Activated CD4-positive, CD25-positive, alpha-beta regulatory T cell treated with anti-CD3 and anti-CD28 coated beads, Interleukin-2, amount 50 U/mL, for 24 hours (primary cell): ENCODE measurements at regions not wholly inside any gene's neighbourhood (a gene's known extent, or its start where the extent isn't known, plus 50 kb on each side); places are given as distances from the start of the nearest gene placed in this dataset.
"Not testable (repeated sequence)": the region's sequence is repeated elsewhere in the genome, so short reads cannot be mapped to it uniquely, and the experiment has no call there.

Experiments used
- ATAC-seq, 2 donors: fragments of 150-1000 bp; cut with Tn5 transposase; one replicate each; pipeline ENCODE4 v1.10.0; 2021; ENCODE audit warnings: mild to moderate bottlenecking in 1 of 2, moderate library complexity in 1 of 2

DNA sequence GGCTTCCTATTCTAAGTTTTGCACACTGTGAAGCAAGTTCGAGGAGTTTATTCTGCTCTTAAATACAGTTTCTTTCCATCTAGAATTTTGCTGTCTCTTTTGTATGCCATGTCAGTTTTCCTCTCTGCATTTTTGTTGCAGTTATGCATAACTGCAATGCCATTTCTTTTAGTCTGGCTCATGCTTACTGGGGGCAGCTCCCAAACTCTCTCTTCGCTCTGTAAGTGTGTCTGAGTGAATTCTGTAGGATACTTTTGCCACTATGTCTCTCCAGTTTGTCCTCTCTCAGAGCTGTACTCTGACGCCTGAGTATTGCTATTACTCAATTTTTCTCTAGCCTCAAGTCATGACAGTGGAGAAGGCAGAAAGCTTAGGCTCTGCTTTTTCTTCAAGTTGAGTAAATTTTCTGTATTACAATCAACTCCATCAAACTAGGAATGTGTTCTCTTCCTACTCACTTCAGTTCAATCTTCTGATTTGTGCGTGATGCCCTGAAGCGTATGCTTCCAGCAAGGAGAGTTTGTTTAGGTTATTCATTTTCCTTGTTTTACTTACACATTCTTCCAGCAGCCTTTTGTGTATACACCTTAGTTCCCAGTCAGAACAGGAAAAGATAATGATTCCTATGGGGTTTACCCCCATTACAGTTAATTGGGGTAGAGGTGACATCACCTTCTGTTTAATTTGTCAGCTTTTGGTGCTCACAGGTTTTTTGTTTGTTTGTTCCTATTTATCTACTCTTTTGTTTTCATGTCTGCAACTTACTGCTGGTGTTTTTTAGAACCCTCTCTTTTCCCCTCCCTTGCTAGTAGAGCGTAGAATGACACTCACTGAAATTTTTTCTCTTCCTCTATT, 430.9 kb downstream of the BCKDHB start:
- no peak for ATAC-seq

DNA sequence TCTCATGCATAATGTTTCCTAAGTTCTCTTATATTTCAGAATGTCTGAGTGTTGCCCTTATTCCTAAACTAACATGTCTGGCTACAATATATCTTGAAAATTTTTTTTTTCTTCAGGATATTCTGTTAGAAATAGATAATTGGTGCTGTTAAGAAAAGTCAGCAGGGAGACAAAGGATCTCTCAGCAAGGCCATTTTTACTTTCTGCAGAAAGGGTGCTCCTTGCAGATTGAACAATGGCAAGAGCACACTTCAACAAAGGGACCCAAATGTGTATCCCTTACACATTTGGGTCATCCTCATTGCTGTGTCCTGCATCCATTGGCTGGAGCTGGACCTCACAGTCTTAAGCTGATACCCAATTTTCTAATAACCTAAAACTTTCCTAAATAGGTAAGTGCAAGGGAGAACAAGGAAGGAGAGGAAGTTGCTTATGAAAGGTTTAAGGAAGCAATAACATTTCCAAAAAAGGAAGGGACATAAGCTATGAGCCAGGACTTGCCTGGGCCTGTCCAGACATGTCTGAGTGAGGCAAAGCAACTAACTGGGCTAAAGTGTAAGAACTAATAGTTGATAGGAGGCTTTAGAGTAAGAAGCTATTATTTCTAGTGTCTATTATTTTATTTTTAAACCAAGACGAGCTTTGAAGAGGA, 429.6 kb downstream of the BCKDHB start:
- no peak for ATAC-seq

GRCh38 chr6:80531681-80532619, 425.5 kb downstream of the BCKDHB start:
- ATAC-seq: no peak

GRCh38 chr6:80530103-80530502, 423.6 kb downstream of the BCKDHB start:
- no peak for ATAC-seq

- ATAC-seq: no peak
Measured at GRCh38 chr6:80528115-80528514, 421.6 kb downstream of the BCKDHB start.

- ATAC-seq: no peak
Measured at GRCh38 chr6:80527552-80528052, 421.1 kb downstream of the BCKDHB start.

DNA sequence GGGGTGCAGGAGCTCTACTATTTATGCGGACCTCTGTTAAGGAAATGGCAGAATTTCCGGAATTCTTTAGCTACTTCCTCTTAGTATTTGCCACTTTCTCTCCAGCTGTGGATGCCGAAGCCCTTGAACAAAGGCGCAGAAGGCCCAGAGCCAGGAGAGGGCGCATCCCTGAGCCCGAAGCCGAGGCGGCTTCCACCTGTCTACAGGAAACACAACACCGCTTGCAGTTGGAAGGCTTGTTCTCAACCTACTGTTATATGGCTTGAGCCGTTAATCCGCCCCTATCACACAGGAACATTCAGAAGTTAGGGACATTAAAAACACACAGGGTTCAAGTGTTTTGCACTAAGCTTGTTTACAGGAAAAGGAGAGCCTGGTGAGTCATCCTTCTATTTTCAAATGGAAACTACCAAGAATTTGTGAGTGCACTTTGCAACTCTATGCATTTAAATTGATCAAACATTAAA, 417.1 kb downstream of the BCKDHB start:
- ATAC-seq: no peak

DNA sequence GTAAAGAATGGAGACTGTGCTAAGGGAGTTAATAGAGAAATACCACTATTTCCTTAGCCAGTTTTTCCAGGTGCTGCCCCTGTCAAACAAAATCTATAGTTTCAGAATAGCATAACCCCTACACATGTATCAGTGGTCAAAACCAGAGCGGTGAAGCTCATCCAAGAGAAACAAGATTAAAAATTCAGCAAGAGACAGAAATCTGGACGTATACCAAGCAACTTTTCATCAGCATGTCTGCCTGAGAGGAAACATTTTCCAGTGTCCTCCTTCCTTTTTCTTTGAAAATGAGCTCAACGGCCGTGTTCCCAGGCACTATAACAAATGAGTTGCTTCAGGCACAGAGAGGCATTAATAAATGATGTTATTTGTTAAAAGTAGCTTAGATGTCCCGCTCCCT, 416.5 kb downstream of the BCKDHB start:
- ATAC-seq: no peak

DNA sequence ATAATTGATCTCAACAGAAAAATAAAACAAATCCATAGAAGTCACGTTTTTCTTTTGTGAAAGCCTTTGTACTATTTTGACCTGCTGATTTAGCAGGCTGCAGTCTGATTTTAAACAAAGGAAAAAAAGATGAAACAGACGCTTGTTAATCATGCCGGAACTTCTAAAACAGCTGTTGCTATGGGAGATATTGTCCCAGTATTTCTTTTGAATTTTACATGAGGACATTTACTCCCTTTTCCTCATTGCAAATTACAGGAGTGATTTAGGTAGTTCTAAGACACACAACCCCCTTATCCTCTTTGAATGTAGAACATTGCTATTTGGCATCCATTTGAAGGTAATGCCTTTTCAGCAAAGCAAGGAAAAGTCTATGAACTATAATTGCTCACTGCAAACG, 416.1 kb downstream of the BCKDHB start:
- no peak for ATAC-seq

- no peak for ATAC-seq
Measured at GRCh38 chr6:80519811-80520594, 413.5 kb downstream of the BCKDHB start.

DNA sequence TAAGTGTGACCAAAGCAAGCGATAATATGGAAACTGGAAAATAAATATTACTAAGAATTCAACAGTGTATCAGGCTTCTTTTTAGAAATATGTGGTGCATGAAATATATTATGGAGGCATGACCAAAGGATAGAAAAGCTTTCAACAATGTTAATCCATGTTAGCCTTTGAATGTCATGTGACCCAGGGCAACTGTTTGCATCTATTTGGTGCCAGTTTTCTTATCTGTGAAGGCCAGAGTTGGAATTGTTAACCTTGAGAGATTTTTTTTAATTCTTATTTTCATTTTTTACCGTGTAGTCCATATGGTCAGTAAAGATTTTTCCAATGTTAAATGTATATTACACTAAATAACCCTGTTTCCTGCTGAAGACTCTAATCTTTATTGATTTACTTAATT, 411.1 kb downstream of the BCKDHB start:
- no peak for ATAC-seq

DNA sequence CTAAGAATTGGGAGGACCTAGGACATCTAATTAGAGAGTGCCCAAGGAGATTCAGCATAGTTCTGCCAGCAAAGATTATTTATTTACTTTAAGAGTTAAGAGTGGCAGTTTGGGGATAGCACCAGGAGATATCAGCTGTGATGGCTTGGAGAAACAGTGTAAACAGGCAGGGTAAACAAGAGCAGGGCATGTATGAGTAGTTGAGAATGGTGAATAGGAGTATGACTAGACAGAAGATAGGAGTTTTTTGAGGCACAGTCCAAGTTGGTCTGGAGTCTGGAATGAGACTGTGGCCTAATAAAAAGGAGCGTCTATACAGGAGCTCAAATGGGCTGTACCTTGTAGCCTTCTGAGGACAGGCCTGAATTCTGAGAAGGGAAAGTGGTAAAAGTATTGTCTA, 404.1 kb downstream of the BCKDHB start:
- not testable (repeated sequence) for ATAC-seq

GRCh38 chr6:80508885-80509630, 402.6 kb downstream of the BCKDHB start:
- ATAC-seq: no peak

GRCh38 chr6:80504882-80505281, 398.4 kb downstream of the BCKDHB start:
- no peak for ATAC-seq

DNA sequence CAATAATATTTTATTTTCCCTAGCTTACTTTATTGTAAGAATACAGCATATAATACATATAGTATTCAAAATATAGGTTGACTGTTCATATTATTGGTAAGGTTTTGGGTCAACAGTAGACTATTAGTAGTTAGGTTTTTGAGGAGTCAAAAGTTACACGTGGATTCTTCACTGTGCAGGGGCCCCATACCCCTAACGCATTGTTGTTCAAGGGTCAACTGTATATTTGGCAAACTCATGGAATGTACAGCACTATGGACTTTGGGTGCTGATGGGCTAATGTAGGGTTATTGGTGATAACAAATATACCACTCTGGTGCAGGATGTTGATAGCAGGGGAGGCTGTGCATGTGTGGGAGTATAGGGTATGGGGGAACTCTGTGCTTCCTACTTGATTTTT, 397.2 kb downstream of the BCKDHB start:
- ATAC-seq: no peak

DNA sequence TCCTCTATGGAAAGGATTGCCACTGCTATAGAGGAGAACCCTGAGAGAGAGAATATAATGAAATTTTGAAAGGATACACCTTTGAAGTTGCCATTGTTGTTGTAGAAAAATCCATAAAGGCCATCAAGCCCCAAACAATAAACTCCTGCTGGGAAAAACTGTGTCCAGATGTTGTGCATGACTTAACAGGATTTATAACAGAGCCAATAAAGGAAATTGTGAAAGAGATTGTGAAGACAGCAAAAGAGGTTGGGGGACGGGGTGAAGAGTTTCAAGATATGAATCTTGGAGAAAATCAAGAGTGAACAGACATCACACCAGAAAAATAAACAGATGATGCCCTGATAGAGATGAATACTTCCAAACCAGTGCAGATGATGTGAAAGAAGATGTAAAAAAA, 396.4 kb downstream of the BCKDHB start:
- no peak for ATAC-seq

GRCh38 chr6:80501636-80502035, 395.2 kb downstream of the BCKDHB start:
- ATAC-seq: no peak

- ATAC-seq: not testable (repeated sequence)
Measured at GRCh38 chr6:80497696-80498486, 391.4 kb downstream of the BCKDHB start.

DNA sequence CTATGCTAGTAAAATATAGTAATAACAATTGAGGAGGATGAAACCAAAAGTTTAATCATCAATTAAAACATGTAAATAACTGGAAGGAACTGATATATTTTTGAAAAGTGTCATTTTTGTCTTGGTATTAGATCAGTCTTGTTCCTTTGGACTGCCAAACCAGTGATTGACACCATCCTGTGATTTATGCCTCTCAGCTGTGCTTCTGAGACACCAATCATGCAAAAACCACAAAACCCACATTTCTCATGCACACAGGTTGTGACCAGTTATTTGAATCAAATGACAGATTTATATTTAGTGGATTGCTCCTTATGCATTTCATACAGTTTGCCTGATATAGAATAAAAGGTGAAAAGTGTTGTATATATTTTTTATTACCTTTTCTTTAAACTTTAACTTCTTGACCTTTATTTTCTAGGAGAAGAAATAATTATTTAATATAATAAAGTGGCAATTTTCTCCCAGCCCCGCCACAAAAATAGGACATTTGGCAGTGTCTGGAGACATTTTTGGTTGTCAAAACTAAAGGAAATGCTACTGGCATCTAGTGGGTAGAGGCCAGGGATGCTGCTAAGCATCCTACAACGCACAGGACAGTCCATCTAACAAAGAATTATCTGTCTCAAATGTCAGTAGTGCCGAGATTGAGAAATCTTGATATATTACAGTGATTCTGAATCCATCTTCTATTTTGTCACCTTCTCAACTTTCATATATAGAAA, 383.6 kb downstream of the BCKDHB start:
- ATAC-seq: no peak

DNA sequence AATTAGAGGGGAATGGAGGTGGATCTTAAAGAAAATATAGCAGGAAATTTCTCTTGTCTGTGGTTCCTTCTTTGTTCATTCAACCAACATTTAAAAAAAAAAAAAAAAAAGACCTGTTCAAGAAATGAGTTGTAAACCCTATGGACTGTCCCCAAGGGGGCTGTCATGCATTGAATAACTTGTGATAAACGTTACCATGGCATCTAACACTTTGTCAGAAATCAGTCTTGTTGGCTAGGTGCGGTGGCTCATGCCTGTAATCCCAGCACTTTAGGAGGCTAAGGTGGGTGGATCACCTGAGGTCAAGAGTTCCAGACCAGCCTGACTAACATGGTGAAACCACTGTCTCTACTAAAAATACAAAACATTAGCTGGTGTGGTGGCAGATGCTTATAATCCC, 381.7 kb downstream of the BCKDHB start:
- ATAC-seq: no peak
